ENCODE measurements at regions not wholly inside any gene's neighbourhood (a gene's known extent, or its start where the extent isn't known, plus 50 kb on each side); places are given as distances from the start of the nearest gene placed in this dataset.
"Not testable (repeated sequence)": the region's sequence is repeated elsewhere in the genome, so short reads cannot be mapped to it uniquely, and the experiment has no call there.

DNA sequence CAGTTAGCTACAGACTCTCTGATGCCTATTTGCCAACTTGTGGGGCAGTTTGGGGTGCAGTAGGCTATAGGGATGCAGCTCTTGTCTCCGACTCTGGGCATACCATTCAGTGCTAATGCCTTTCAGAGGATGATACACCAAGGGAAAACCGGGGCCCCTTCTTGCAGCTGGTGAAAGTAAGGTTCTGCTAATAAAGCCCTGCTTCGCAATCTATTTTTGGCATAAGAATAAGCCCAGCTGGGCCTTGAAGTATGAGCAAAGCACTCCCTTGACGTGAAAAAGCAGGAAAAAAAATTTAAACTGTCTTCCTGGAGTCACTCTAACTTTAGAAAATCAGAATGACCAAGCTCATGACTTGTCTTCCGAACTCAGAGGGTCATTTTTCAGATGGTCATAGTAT is 124.1 kb upstream of the RBM19 start:
- no peak overlapping the region for H3K4me3 ChIP-seq (ENCODE audit: low read length)
- H3K27ac ChIP-seq (ENCODE audit: low read length), result no peak overlapping the region
- no peaks in the 10 kb centered on the region; the same call in 1 of the 2 replicates for H3K9me3 ChIP-seq (ENCODE audit: control insufficient read depth, insufficient read depth, low read length)
- no peaks in the 10 kb centered on the region for H3K27me3 ChIP-seq (ENCODE audit: control insufficient read depth, insufficient read depth, low read length)
- no peaks in the 10 kb centered on the region for H3K36me3 ChIP-seq (ENCODE audit: control insufficient read depth, insufficient read depth, low read length)
- no peaks in the 10 kb centered on the region for H3K4me1 ChIP-seq (ENCODE audit: control insufficient read depth, insufficient read depth, low read length)
- WGBS (ENCODE audit: insufficient coverage, insufficient read length), result no CpG with 5 or more reads among the region's 5 CpGs
- DNase-seq (ENCODE audit: low read depth, low spot score), result no peak

GRCh38 chr12:114073076-114073475 is 107.0 kb upstream of the RBM19 start:
- no peak for DNase-seq (ENCODE audit: low read depth, low spot score)
- Histone ChIP-seq H3K27ac (ENCODE audit: low read length) (no peak overlapping the region), H3K4me3 (ENCODE audit: low read length) (no peak overlapping the region), H3K4me1 (ENCODE audit: control insufficient read depth, insufficient read depth, low read length) (peaks cover 1% of the 10 kb centered on the region; the same call in 1 of the 2 replicates), H3K36me3 (ENCODE audit: control insufficient read depth, insufficient read depth, low read length) (no peaks in the 10 kb centered on the region), H3K27me3 (ENCODE audit: control insufficient read depth, insufficient read depth, low read length) (no peaks in the 10 kb centered on the region), H3K9me3 (ENCODE audit: control insufficient read depth, insufficient read depth, low read length) (no peaks in the 10 kb centered on the region)
- WGBS (ENCODE audit: insufficient coverage, insufficient read length), result no CpG with 5 or more reads among the region's 3 CpGs

DNA sequence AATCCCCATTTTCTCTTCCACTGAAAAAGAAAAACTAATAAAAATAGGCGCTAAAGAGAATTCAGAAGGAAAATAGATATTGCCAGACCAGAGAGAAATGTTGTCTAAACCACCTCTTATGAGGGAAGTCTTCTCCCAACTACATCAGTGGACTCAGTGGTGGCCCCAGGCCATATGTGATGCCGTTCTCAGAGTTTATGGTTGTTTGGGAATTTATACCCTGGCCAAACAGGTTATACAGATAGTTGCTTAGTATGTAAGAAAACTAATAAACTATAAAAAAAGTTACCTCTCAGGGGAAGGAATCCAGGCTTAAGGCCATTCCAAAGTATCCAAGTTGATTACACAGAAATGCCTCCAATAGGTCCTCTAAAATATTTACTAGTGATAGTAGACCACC is 103.4 kb upstream of the RBM19 start:
- no peak for DNase-seq (ENCODE audit: low read depth, low spot score)
- H3K36me3 ChIP-seq (ENCODE audit: control insufficient read depth, insufficient read depth, low read length), result no peaks in the 10 kb centered on the region
- H3K27ac ChIP-seq (ENCODE audit: low read length), result no peak overlapping the region
- H3K4me1 ChIP-seq (ENCODE audit: control insufficient read depth, insufficient read depth, low read length), result peaks cover 1% of the 10 kb centered on the region; the same call in 1 of the 2 replicates
- H3K4me3 ChIP-seq (ENCODE audit: low read length), result no peak overlapping the region
- no peaks in the 10 kb centered on the region for H3K27me3 ChIP-seq (ENCODE audit: control insufficient read depth, insufficient read depth, low read length)
- no peaks in the 10 kb centered on the region; the same call in 1 of the 2 replicates for H3K9me3 ChIP-seq (ENCODE audit: control insufficient read depth, insufficient read depth, low read length)
- no CpG with 5 or more reads among the region's 2 CpGs for WGBS (ENCODE audit: insufficient coverage, insufficient read length)

DNA sequence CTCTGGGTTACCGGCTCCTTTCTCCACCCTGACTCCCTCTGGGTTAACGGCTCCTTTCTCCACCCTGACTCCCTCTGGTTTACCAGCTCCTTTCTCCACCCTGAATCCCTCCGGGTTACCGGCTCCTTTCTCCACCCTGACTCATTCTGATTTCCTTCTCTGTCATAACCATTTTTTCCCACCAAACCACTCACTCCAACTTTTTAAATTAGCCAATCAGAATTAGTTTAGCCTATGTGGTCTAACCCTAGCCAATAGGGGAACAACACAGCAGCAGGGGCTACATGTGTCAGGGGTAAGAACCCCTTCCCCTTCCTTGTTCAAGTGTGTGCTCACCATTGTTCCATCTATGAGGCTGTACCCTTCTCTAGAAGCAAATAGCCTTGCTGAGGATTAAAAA is 98.4 kb upstream of the RBM19 start:
- H3K4me3 ChIP-seq (ENCODE audit: low read length), result no peak overlapping the region
- H3K4me1 ChIP-seq (ENCODE audit: control insufficient read depth, insufficient read depth, low read length), result peaks cover 1% of the 10 kb centered on the region; the same call in 1 of the 2 replicates
- H3K36me3 ChIP-seq (ENCODE audit: control insufficient read depth, insufficient read depth, low read length), result no peaks in the 10 kb centered on the region
- no peaks in the 10 kb centered on the region; the same call in 1 of the 2 replicates for H3K9me3 ChIP-seq (ENCODE audit: control insufficient read depth, insufficient read depth, low read length)
- no peak overlapping the region for H3K27ac ChIP-seq (ENCODE audit: low read length)
- H3K27me3 ChIP-seq (ENCODE audit: control insufficient read depth, insufficient read depth, low read length), result no peaks in the 10 kb centered on the region
- DNase-seq (ENCODE audit: low read depth, low spot score), result no peak
- no CpG with 5 or more reads among the region's 4 CpGs for WGBS (ENCODE audit: insufficient coverage, insufficient read length)

GRCh38 chr12:114064034-114064433 is 97.9 kb upstream of the RBM19 start:
- H3K36me3 ChIP-seq (ENCODE audit: control insufficient read depth, insufficient read depth, low read length); H3K27ac ChIP-seq (ENCODE audit: low read length); DNase-seq (ENCODE audit: low read depth, low spot score); H3K9me3 ChIP-seq (ENCODE audit: control insufficient read depth, insufficient read depth, low read length); H3K4me3 ChIP-seq (ENCODE audit: low read length); H3K4me1 ChIP-seq (ENCODE audit: control insufficient read depth, insufficient read depth, low read length); H3K27me3 ChIP-seq (ENCODE audit: control insufficient read depth, insufficient read depth, low read length): not testable (repeated sequence)
- no CpG with 5 or more reads among the region's 8 CpGs for WGBS (ENCODE audit: insufficient coverage, insufficient read length)

GRCh38 chr12:114063435-114063834 is 97.3 kb upstream of the RBM19 start:
- no peak overlapping the region for H3K4me3 ChIP-seq (ENCODE audit: low read length)
- no peaks in the 10 kb centered on the region for H3K27me3 ChIP-seq (ENCODE audit: control insufficient read depth, insufficient read depth, low read length)
- no peak for DNase-seq (ENCODE audit: low read depth, low spot score)
- H3K36me3 ChIP-seq (ENCODE audit: control insufficient read depth, insufficient read depth, low read length), result no peaks in the 10 kb centered on the region
- H3K27ac ChIP-seq (ENCODE audit: low read length), result no peak overlapping the region
- no peaks in the 10 kb centered on the region; the same call in 1 of the 2 replicates for H3K9me3 ChIP-seq (ENCODE audit: control insufficient read depth, insufficient read depth, low read length)
- WGBS (ENCODE audit: insufficient coverage, insufficient read length), result no CpG with 5 or more reads among the region's 3 CpGs
- no peaks in the 10 kb centered on the region for H3K4me1 ChIP-seq (ENCODE audit: control insufficient read depth, insufficient read depth, low read length)

- H3K4me3 ChIP-seq (ENCODE audit: low read length); H3K4me1 ChIP-seq (ENCODE audit: control insufficient read depth, insufficient read depth, low read length); H3K9me3 ChIP-seq (ENCODE audit: control insufficient read depth, insufficient read depth, low read length); H3K27me3 ChIP-seq (ENCODE audit: control insufficient read depth, insufficient read depth, low read length); H3K27ac ChIP-seq (ENCODE audit: low read length); H3K36me3 ChIP-seq (ENCODE audit: control insufficient read depth, insufficient read depth, low read length); DNase-seq (ENCODE audit: low read depth, low spot score): not testable (repeated sequence)
- WGBS (ENCODE audit: insufficient coverage, insufficient read length), result no CpG with 5 or more reads among the region's 8 CpGs
Observed at GRCh38 chr12:114056351-114056750, 90.2 kb upstream of the RBM19 start.

DNA sequence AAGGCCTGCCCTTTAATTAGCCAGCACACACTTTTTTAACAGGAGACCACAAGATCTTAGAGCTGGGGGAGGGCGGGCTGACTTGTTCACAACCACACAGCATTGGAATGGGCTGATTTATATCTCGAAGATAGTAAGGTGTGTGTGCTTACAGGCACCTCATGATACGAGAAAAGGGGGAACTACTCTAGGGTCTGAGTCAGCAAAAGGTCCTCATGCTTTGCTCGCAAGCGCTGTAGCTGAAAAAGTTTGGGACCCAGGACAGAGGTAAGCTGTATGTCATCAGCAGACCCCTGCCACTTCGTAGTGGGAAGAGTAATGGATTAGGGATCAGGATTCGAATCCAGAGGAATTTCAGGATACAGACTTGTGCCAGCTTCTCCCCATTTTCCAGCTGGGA is 88.9 kb upstream of the RBM19 start:
- WGBS (ENCODE audit: insufficient coverage, insufficient read length), result no CpG with 5 or more reads among the region's 7 CpGs
- no peaks in the 10 kb centered on the region for H3K9me3 ChIP-seq (ENCODE audit: control insufficient read depth, insufficient read depth, low read length)

GRCh38 chr12:114046236-114046998 is 80.3 kb upstream of the RBM19 start:
- DNase-seq (ENCODE audit: low read depth, low spot score), result no peak
- no CpG with 5 or more reads among the region's 6 CpGs for WGBS (ENCODE audit: insufficient coverage, insufficient read length)
- H3K4me1 ChIP-seq (ENCODE audit: control insufficient read depth, insufficient read depth, low read length), result peaks cover 4% of the 10 kb centered on the region; the same call in 1 of the 2 replicates
- no peaks in the 10 kb centered on the region for H3K36me3 ChIP-seq (ENCODE audit: control insufficient read depth, insufficient read depth, low read length)
- no peak overlapping the region for H3K27ac ChIP-seq (ENCODE audit: low read length)
- H3K9me3 ChIP-seq (ENCODE audit: control insufficient read depth, insufficient read depth, low read length), result no peaks in the 10 kb centered on the region
- no peaks in the 10 kb centered on the region for H3K27me3 ChIP-seq (ENCODE audit: control insufficient read depth, insufficient read depth, low read length)
- H3K4me3 ChIP-seq (ENCODE audit: low read length), result no peak overlapping the region

More for the DNA sequence above, 88.9 kb upstream of the RBM19 start:
- no peaks in the 10 kb centered on the region for H3K4me1 ChIP-seq (ENCODE audit: control insufficient read depth, insufficient read depth, low read length)
- no peaks in the 10 kb centered on the region for H3K27me3 ChIP-seq (ENCODE audit: control insufficient read depth, insufficient read depth, low read length)
- no peak for DNase-seq (ENCODE audit: low read depth, low spot score)
- H3K4me3 ChIP-seq (ENCODE audit: low read length), result no peak overlapping the region
- no peaks in the 10 kb centered on the region for H3K36me3 ChIP-seq (ENCODE audit: control insufficient read depth, insufficient read depth, low read length)
- H3K27ac ChIP-seq (ENCODE audit: low read length), result no peak overlapping the region

DNA sequence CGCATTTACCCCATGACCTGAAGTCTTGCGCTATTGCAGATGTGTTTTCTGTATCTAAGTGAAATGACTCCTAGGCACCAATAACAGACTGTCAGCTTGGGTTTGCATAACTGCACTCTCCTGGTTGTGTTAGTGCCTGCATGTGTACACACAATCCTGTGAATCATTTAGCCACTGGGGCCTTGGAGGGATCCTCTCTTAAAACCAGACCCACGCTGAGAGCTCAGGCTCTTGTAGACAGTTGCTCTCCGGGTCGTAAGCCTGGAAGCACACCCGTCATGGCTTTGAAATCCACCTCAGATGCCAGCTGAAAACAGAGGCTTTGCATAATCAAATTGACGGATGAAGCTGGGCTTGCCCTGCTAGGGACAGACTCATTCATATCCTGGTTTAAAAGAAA is 79.2 kb upstream of the RBM19 start:
- H3K36me3 ChIP-seq (ENCODE audit: control insufficient read depth, insufficient read depth, low read length), result no peaks in the 10 kb centered on the region
- H3K9me3 ChIP-seq (ENCODE audit: control insufficient read depth, insufficient read depth, low read length), result no peaks in the 10 kb centered on the region
- H3K4me1 ChIP-seq (ENCODE audit: control insufficient read depth, insufficient read depth, low read length), result peaks cover 4% of the 10 kb centered on the region; the same call in 1 of the 2 replicates
- no peak overlapping the region for H3K4me3 ChIP-seq (ENCODE audit: low read length)
- H3K27ac ChIP-seq (ENCODE audit: low read length), result no peak overlapping the region
- WGBS (ENCODE audit: insufficient coverage, insufficient read length), result no CpG with 5 or more reads among the region's 7 CpGs
- H3K27me3 ChIP-seq (ENCODE audit: control insufficient read depth, insufficient read depth, low read length), result no peaks in the 10 kb centered on the region
- no peak for DNase-seq (ENCODE audit: low read depth, low spot score)

DNA sequence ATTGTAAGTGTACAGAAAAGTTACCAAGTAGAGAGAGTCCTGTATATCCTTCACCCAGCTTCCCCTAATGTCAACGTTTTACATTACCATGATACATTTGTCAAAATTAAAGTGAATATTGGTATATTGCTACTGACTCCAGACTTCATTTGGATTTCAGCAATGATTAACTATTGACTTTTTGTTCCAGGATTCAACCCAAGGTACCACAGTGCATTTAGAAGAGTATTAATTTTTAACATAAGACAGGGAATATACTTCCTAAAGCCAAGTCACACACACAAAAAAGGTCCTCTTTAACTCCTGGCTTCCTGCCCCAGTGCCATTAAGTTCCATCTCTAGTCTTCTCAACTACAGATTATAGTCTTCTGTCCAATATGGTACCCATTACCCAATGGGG is 75.5 kb upstream of the RBM19 start:
- H3K9me3 ChIP-seq (ENCODE audit: control insufficient read depth, insufficient read depth, low read length), result no peaks in the 10 kb centered on the region
- H3K27ac ChIP-seq (ENCODE audit: low read length), result no peak overlapping the region
- H3K4me1 ChIP-seq (ENCODE audit: control insufficient read depth, insufficient read depth, low read length), result peaks cover 4% of the 10 kb centered on the region; the same call in 1 of the 2 replicates
- H3K4me3 ChIP-seq (ENCODE audit: low read length), result no peak overlapping the region
- no peaks in the 10 kb centered on the region for H3K27me3 ChIP-seq (ENCODE audit: control insufficient read depth, insufficient read depth, low read length)
- no peaks in the 10 kb centered on the region for H3K36me3 ChIP-seq (ENCODE audit: control insufficient read depth, insufficient read depth, low read length)
- WGBS (ENCODE audit: insufficient coverage, insufficient read length), result no CpG with 5 or more reads among the region's 1 CpG
- no peak for DNase-seq (ENCODE audit: low read depth, low spot score)

All from iPS DF 6.9 (cell line).